A673 (cell line): ENCODE measurements at regions not wholly inside any gene's neighbourhood (a gene's known extent, or its start where the extent isn't known, plus 50 kb on each side); places are given as distances from the start of the nearest gene placed in this dataset.

Experiments used
- BruUV-seq: library from RNA; stranded (reverse); fragments of 400-500 nt; replicated peaks from 2 replicates; lab custom pipeline; 2021; lab: Mats Ljungman, UMichigan
- CTCF ChIA-PET: fragments of 300-600 bp; sonication (Branson Sonifier 250); formaldehyde crosslinking; loops from one replicate; lab custom pipeline; 2022; ENCODE audit warnings: antibody characterized with exemption; lab: Charles Lee
- POLR2A ChIA-PET: fragments of 300-600 bp; sonication (Branson Sonifier 250); formaldehyde crosslinking; loops from one replicate; lab custom pipeline; 2022; ENCODE audit warnings: antibody characterized with exemption; ENCODE audit not compliant: low non-redundant PET; lab: Charles Lee
- DNase-seq: peaks from one replicate; pipeline ENCODE4 v3.0.0-alpha.2; 2015; ENCODE audit warnings: low spot score
- H3K27ac ChIP-seq: fragments of 200-600 bp; sonication (generic); 2 replicates; pipeline ENCODE4 v1.5.1; 2016; ENCODE audit warnings: mixed run types, low read depth, mild to moderate bottlenecking, mixed read lengths, antibody characterized with exemption, low read length; ENCODE audit not compliant: poor library complexity, severe bottlenecking
- H3K27me3 ChIP-seq: fragments of 200-600 bp; sonication (generic); replicated peaks from 2 replicates; pipeline ENCODE4 v1.6.1; 2017; ENCODE audit warnings: mixed run types, low read depth, mild to moderate bottlenecking, mixed read lengths, antibody characterized with exemption, low read length; ENCODE audit not compliant: insufficient read depth, poor library complexity
- H3K36me3 ChIP-seq: fragments of 200-600 bp; sonication (generic); 2 replicates; pipeline ENCODE4 v1.6.1; 2016; ENCODE audit warnings: mixed run types, mild to moderate bottlenecking, mixed read lengths, antibody characterized with exemption, low read length; ENCODE audit not compliant: insufficient read depth, poor library complexity, severe bottlenecking
- H3K4me1 ChIP-seq: fragments of 200-600 bp; sonication (generic); 2 replicates; pipeline ENCODE4 v1.6.1; 2017; ENCODE audit warnings: mixed run types, mild to moderate bottlenecking, mixed read lengths, antibody characterized with exemption, low read length; ENCODE audit not compliant: insufficient read depth, poor library complexity, severe bottlenecking
- H3K4me3 ChIP-seq: fragments of 200-600 bp; sonication (generic); 2 replicates; pipeline ENCODE4 v1.5.1; 2016; ENCODE audit warnings: low read depth, mixed run types, mild to moderate bottlenecking, mixed read lengths, low read length; ENCODE audit not compliant: poor library complexity, severe bottlenecking
- H3K9me3 ChIP-seq: fragments of 200-600 bp; sonication (generic); 2 replicates; pipeline ENCODE4 v1.6.1; 2016; ENCODE audit warnings: mixed run types, low read depth, mild to moderate bottlenecking, mixed read lengths, antibody characterized with exemption, low read length; ENCODE audit not compliant: poor library complexity, severe bottlenecking
- EZH2 ChIP-seq: fragments of 200-600 bp; sonication (generic); IDR thresholded peaks from 2 replicates; pipeline ENCODE4 v1.6.1; 2017; ENCODE audit warnings: borderline replicate concordance, low read depth, mild to moderate bottlenecking, mixed read lengths, antibody characterized with exemption, low read length; ENCODE audit not compliant: poor library complexity, severe bottlenecking
- intact Hi-C: fragments of 100-400 bp; cut with micrococcal nuclease; formaldehyde crosslinking; loops from one replicate; pipeline ENCODE4 v1.10.0; 2022; ENCODE audit not compliant: unreplicated experiment
- TF ChIP-seq, protein P1 (sequence below): fragments of 300-800, 200-600 bp; sonication (generic); conservative IDR thresholded peaks from 2 replicates; pipeline ENCODE4 v1.5.1; 2017; ENCODE audit warnings: low read depth, mild to moderate bottlenecking, antibody characterized with exemption, low read length, moderate library complexity, mixed read lengths

DNA sequence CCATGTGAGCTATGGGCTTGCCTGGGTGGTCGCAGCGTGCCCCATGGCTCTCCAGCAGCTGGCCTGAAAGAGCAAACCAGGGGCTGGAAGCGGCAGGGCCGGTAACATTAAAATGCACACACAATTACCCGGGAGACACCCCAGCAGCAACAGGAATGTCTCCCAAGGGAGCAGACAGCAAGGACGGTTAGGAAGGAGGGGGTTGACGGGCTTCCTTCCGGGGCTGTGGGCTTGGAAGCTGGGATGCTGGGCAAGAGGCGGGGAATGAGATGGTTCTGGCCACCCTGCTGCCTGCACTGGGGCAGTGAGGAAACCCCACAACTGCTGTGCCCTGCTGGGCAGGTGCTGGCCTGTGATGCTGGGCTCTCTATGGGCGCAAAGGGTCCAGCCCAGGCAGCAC lies 71.8 kb upstream of the ADAMTS2 start:
- Histone ChIP-seq H3K27me3 (no peaks in the 10 kb centered on the region), H3K36me3 (no peaks in the 10 kb centered on the region), H3K4me1 (peaks cover 20% of the 10 kb centered on the region), H3K9me3 (no peaks in the 10 kb centered on the region), H3K4me3 (no peak overlapping the region), H3K27ac (no peak overlapping the region)
- intact Hi-C loops, result no loop called here
- ChIA-PET CTCF (no interaction called here), POLR2A (no interaction called here)
- no TSS peak for BruUV-seq
- TF ChIP-seq, protein P1, sequence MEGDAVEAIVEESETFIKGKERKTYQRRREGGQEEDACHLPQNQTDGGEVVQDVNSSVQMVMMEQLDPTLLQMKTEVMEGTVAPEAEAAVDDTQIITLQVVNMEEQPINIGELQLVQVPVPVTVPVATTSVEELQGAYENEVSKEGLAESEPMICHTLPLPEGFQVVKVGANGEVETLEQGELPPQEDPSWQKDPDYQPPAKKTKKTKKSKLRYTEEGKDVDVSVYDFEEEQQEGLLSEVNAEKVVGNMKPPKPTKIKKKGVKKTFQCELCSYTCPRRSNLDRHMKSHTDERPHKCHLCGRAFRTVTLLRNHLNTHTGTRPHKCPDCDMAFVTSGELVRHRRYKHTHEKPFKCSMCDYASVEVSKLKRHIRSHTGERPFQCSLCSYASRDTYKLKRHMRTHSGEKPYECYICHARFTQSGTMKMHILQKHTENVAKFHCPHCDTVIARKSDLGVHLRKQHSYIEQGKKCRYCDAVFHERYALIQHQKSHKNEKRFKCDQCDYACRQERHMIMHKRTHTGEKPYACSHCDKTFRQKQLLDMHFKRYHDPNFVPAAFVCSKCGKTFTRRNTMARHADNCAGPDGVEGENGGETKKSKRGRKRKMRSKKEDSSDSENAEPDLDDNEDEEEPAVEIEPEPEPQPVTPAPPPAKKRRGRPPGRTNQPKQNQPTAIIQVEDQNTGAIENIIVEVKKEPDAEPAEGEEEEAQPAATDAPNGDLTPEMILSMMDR, result no peak
- no peak for TF ChIP-seq EZH2
- DNase-seq, result peak; percentile 60

DNA sequence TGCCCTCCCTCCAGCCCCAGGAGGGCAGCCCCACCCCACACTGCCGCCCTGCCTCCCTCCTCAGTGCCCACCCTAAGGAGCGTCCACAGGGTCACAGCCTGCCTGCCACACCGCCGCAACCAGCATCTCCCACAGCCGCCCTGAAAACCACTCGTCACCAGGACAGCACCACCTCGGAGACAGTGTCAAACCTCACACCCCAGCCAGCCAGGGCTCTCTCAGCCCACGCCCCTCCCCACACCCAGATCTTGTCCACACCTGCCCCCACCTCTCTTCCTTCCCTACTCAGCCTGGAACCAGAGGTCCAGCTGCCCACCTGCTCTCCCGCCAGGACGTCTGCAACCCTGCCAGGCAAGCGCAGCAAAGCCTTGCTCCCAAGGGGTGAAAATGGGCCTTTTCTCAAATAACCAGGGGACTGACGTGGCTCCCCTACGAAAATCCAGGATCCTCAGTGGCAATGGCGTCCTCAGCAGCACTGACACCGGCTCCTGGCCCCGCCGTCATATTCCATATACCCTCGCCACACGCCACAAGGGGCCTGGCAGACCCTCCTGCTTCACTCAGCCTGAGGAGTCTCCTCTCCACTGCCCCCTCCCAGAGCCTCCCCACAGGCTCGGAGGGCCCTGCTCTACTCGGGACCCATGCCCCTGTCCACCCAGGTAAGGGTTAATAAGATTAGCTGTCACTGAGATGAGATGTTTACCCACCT lies 71.0 kb upstream of the ADAMTS2 start:
- CTCF ChIA-PET, result no interaction called here
- no peaks in the 10 kb centered on the region for H3K27me3 ChIP-seq

DNA sequence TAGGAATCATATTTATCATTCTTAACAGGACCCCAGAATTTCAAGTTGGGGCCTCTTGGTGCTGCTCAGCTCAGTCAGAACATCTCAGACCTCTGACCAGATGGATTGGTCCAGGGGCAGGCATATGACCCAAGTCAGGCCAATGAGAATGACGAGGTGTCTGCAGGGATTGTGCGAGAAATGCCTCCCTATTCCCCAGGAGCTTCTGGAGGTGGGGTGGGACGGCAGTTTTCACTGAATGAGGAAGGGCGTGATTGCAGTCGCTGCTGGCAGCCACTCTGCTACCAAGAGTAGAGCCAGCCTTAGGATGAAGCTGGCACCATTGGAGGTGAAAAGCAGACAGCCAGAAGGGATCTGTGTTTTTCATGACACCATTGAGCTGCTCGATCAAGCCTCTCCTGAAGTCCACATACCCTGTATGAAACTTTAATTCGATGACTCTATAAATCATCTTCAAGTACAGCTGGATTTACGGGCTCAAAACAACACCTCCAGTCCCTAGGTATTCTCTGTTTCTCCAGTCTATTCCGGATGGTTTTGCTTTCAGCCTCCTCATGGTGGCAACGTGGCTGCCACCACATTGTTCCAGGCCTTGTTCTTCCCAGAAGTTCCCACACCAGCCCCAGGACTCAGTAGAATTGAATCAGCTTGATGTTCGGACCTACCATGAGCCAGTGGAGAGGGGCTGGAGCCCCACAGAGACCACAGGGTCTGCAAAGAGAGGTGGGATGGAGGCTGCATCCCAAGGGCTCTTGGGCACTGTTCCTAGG lies 70.2 kb upstream of the ADAMTS2 start:
- H3K27ac ChIP-seq, result no peak overlapping the region
- no peak overlapping the region for H3K4me3 ChIP-seq
- ChIA-PET CTCF (no interaction called here), POLR2A (no interaction called here)
- intact Hi-C loops, result no loop called here
- H3K27me3 ChIP-seq, result no peaks in the 10 kb centered on the region
- no peaks in the 10 kb centered on the region for H3K36me3 ChIP-seq
- no peaks in the 10 kb centered on the region for H3K9me3 ChIP-seq
- peaks cover 15% of the 10 kb centered on the region for H3K4me1 ChIP-seq
- no peak for DNase-seq
- BruUV-seq, result no TSS peak
- TF ChIP-seq, protein P1, result no peak
- TF ChIP-seq EZH2, result no peak

More for the DNA sequence above, 71.0 kb upstream of the ADAMTS2 start:
- BruUV-seq, result no TSS peak
- no peak overlapping the region for H3K4me3 ChIP-seq
- intact Hi-C loops, result no loop called here
- no peaks in the 10 kb centered on the region for H3K36me3 ChIP-seq
- TF ChIP-seq, protein P1, result no peak
- TF ChIP-seq EZH2, result no peak
- H3K4me1 ChIP-seq, result peaks cover 15% of the 10 kb centered on the region
- H3K27ac ChIP-seq, result no peak overlapping the region
- POLR2A ChIA-PET, result no interaction called here
- no peaks in the 10 kb centered on the region for H3K9me3 ChIP-seq
- no peak for DNase-seq
